ENCODE measurements at regions not wholly inside any gene's neighbourhood (a gene's known extent, or its start where the extent isn't known, plus 50 kb on each side); places are given as distances from the start of the nearest gene placed in this dataset.

DNA sequence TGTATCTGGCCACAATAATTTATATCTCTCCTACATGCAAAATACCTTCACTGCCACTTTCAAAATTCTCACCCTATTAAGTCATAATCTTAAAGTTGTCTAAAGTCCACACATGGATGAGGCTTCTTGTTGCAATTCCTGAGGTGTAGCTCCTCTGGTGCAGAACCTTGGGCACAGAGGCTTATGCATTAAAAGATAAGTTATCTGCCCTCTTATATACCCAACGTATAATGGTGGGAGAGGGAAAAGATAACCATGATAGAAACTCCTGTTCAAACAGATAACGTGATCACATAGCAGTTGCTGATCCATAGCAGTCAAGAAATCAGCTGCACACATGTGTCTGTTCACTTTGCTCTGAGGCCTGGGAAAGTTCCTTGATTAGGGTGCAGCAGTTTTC, 1767.0 kb downstream of the MAT2B start:
- TF ChIP-seq ZNF263 (CRISPR knock-in tag; IDR thresholded peaks at IDR 0.05; ENCODE audit: low read depth) (no peak), ZNF121 (CRISPR knock-in tag; IDR thresholded peaks at IDR 0.05) (no peak), CREM (CRISPR knock-in tag; IDR thresholded peaks at IDR 0.05) (no peak)
- TF ChIP-seq, protein P1, sequence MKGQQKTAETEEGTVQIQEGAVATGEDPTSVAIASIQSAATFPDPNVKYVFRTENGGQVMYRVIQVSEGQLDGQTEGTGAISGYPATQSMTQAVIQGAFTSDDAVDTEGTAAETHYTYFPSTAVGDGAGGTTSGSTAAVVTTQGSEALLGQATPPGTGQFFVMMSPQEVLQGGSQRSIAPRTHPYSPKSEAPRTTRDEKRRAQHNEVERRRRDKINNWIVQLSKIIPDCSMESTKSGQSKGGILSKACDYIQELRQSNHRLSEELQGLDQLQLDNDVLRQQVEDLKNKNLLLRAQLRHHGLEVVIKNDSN (CRISPR knock-in tag; IDR thresholded peaks at IDR 0.05), result no peak
- TF ChIP-seq, protein P2, sequence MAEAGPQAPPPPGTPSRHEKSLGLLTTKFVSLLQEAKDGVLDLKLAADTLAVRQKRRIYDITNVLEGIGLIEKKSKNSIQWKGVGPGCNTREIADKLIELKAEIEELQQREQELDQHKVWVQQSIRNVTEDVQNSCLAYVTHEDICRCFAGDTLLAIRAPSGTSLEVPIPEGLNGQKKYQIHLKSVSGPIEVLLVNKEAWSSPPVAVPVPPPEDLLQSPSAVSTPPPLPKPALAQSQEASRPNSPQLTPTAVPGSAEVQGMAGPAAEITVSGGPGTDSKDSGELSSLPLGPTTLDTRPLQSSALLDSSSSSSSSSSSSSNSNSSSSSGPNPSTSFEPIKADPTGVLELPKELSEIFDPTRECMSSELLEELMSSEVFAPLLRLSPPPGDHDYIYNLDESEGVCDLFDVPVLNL (CRISPR knock-in tag; IDR thresholded peaks at IDR 0.05; ENCODE audit: borderline replicate concordance, low read depth), result no peak
- TF ChIP-seq, protein P3, sequence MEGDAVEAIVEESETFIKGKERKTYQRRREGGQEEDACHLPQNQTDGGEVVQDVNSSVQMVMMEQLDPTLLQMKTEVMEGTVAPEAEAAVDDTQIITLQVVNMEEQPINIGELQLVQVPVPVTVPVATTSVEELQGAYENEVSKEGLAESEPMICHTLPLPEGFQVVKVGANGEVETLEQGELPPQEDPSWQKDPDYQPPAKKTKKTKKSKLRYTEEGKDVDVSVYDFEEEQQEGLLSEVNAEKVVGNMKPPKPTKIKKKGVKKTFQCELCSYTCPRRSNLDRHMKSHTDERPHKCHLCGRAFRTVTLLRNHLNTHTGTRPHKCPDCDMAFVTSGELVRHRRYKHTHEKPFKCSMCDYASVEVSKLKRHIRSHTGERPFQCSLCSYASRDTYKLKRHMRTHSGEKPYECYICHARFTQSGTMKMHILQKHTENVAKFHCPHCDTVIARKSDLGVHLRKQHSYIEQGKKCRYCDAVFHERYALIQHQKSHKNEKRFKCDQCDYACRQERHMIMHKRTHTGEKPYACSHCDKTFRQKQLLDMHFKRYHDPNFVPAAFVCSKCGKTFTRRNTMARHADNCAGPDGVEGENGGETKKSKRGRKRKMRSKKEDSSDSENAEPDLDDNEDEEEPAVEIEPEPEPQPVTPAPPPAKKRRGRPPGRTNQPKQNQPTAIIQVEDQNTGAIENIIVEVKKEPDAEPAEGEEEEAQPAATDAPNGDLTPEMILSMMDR (IDR thresholded peaks at IDR 0.05), result no peak
- TF ChIP-seq, protein P4, sequence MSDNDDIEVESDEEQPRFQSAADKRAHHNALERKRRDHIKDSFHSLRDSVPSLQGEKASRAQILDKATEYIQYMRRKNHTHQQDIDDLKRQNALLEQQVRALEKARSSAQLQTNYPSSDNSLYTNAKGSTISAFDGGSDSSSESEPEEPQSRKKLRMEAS (CRISPR knock-in tag; IDR thresholded peaks at IDR 0.05), result no peak
